SK-N-SH treated with all-trans-retinoic acid at 6 μM for 48 hours (cell line): ENCODE measurements at regions not wholly inside any gene's neighbourhood (a gene's known extent, or its start where the extent isn't known, plus 50 kb on each side); places are given as distances from the start of the nearest gene placed in this dataset.

Source experiments
- ATAC-seq: fragments of 200-7000 bp; cut with Tn5 transposase; 3 replicates; pipeline ENCODE4 v1.9.1; 2020; ENCODE audit warnings: mild to moderate bottlenecking, moderate library complexity
- ARNTL ChIP-seq: fragments of 450-650 bp; formaldehyde crosslinking; IDR thresholded peaks from 2 replicates; pipeline ENCODE4 v1.5.0; 2020; ENCODE audit warnings: low read depth, mild to moderate bottlenecking, moderate library complexity, borderline replicate concordance
- BACH2 ChIP-seq: fragments of 250-450 bp; sonication (Bioruptor Pico); IDR thresholded peaks from 2 replicates; pipeline ENCODE4 v1.9.0; 2021; ENCODE audit warnings: mild to moderate bottlenecking, borderline replicate concordance
- CREB5 ChIP-seq: fragments of 250-450 bp; sonication (Bioruptor Pico); IDR thresholded peaks from 2 replicates; pipeline ENCODE4 v1.5.1; 2020; ENCODE audit warnings: low read depth, mild to moderate bottlenecking, moderate library complexity
- CSDC2 ChIP-seq: fragments of 250-450 bp; sonication (Bioruptor Pico); IDR thresholded peaks from 2 replicates; pipeline ENCODE4 v1.5.0; 2020; ENCODE audit warnings: mild to moderate bottlenecking, moderate library complexity
- GLIS3 ChIP-seq: fragments of 250-450 bp; sonication (Bioruptor Pico); IDR thresholded peaks from 2 replicates; pipeline ENCODE4 v1.5.0; 2020; ENCODE audit warnings: mild to moderate bottlenecking, moderate library complexity
- ISL1 ChIP-seq: fragments of 250-450 bp; sonication (Bioruptor Pico); IDR thresholded peaks from 2 replicates; pipeline ENCODE4 v2.1.2; 2022; ENCODE audit warnings: mild to moderate bottlenecking, moderate library complexity
- OSR1 ChIP-seq: fragments of 250-450 bp; sonication (Bioruptor Pico); IDR thresholded peaks from 2 replicates; pipeline ENCODE4 v1.8.0; 2022; ENCODE audit warnings: moderate library complexity, mild to moderate bottlenecking, inconsistent platforms
- PPARA ChIP-seq: fragments of 250-450 bp; sonication (Bioruptor Pico); IDR thresholded peaks from 2 replicates; pipeline ENCODE4 v1.5.0; 2020; ENCODE audit warnings: mild to moderate bottlenecking, borderline replicate concordance
- RARB ChIP-seq: fragments of 250-450 bp; sonication (Bioruptor Pico); IDR thresholded peaks from 2 replicates; pipeline ENCODE4 v1.8.0; 2021; ENCODE audit warnings: mild to moderate bottlenecking, moderate library complexity
- SNAI2 ChIP-seq: fragments of 250-450 bp; sonication (Bioruptor Pico); IDR thresholded peaks from 2 replicates; pipeline ENCODE4 v1.5.0; 2020; ENCODE audit warnings: mild to moderate bottlenecking, moderate library complexity
- TCF4 ChIP-seq: fragments of 250-450 bp; sonication (Bioruptor Pico); IDR thresholded peaks from 2 replicates; pipeline ENCODE4 v1.8.0; 2021; ENCODE audit warnings: mild to moderate bottlenecking, moderate library complexity, borderline replicate concordance
- TOX ChIP-seq: fragments of 250-450 bp; sonication (Bioruptor Pico); IDR thresholded peaks from 2 replicates; pipeline ENCODE4 v1.8.0; 2021; ENCODE audit warnings: mild to moderate bottlenecking, moderate library complexity, borderline replicate concordance
- ZFP3 ChIP-seq: fragments of 250-450 bp; sonication (Bioruptor Pico); IDR thresholded peaks from 2 replicates; pipeline ENCODE4 v1.5.0; 2020; ENCODE audit warnings: mild to moderate bottlenecking, moderate library complexity
- ZFP30 ChIP-seq: fragments of 450-650 bp; formaldehyde crosslinking; IDR thresholded peaks from 2 replicates; pipeline ENCODE4 v1.5.0; 2022; ENCODE audit warnings: mild to moderate bottlenecking, moderate library complexity
- ZNF565 ChIP-seq: fragments of 450-650 bp; formaldehyde crosslinking; conservative IDR thresholded peaks from 2 replicates; pipeline ENCODE4 v1.5.0; 2020; ENCODE audit warnings: low read depth, mild to moderate bottlenecking, moderate library complexity
- ZNF70 ChIP-seq: fragments of 450-650 bp; formaldehyde crosslinking; IDR thresholded peaks from 2 replicates; pipeline ENCODE4 v1.5.0; 2020; ENCODE audit warnings: mild to moderate bottlenecking, moderate library complexity
- ZNF8 ChIP-seq: fragments of 450-650 bp; formaldehyde crosslinking; IDR thresholded peaks from 2 replicates; pipeline ENCODE4 v1.5.0; 2020; ENCODE audit warnings: mild to moderate bottlenecking, moderate library complexity
- TF ChIP-seq, protein P1 (sequence below): fragments of 250-450 bp; sonication (Bioruptor Pico); IDR thresholded peaks from 2 replicates; pipeline ENCODE4 v1.8.0; 2021; ENCODE audit warnings: low read depth, mild to moderate bottlenecking, moderate library complexity, borderline replicate concordance
- TF ChIP-seq, protein P2 (sequence below): fragments of 250-450 bp; sonication (Bioruptor Pico); IDR thresholded peaks from 2 replicates; pipeline ENCODE4 v1.5.1; 2021; ENCODE audit warnings: mild to moderate bottlenecking, moderate library complexity
- TF ChIP-seq, protein P3 (sequence below): fragments of 250-450 bp; sonication (Bioruptor Pico); IDR thresholded peaks from 2 replicates; pipeline ENCODE4 v1.5.0; 2020; ENCODE audit warnings: mild to moderate bottlenecking, moderate library complexity

DNA sequence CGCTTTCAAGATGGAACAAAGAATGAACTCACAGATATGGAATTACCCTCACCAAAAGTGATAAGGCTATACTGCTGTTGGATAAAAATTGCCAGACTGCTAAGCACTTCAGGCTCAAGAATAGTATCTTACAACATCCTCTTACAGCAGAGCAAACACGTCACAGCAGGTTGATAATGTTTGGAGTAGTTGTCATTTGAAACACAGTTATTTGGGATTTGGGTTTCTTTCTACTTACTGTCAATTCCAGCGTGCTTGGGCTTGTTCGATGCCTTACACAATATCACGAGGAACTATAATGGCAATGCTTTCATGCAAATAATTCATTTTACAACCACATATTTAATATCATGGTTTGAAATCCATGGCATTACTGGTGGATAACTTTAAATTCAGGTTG, 1223.7 kb upstream of the AGA start:
- no peak for ATAC-seq
- TF ChIP-seq, protein P1, sequence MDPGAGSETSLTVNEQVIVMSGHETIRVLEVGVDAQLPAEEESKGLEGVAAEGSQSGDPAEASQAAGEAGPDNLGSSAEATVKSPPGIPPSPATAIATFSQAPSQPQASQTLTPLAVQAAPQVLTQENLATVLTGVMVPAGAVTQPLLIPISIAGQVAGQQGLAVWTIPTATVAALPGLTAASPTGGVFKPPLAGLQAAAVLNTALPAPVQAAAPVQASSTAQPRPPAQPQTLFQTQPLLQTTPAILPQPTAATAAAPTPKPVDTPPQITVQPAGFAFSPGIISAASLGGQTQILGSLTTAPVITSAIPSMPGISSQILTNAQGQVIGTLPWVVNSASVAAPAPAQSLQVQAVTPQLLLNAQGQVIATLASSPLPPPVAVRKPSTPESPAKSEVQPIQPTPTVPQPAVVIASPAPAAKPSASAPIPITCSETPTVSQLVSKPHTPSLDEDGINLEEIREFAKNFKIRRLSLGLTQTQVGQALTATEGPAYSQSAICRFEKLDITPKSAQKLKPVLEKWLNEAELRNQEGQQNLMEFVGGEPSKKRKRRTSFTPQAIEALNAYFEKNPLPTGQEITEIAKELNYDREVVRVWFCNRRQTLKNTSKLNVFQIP (CRISPR knock-in tag) = no peak
- no peak for TF ChIP-seq ZNF8 (CRISPR knock-in tag)
- TF ChIP-seq TOX (CRISPR knock-in tag) = no peak
- no peak for TF ChIP-seq BACH2 (CRISPR knock-in tag)
- no peak for TF ChIP-seq PPARA (CRISPR knock-in tag)
- TF ChIP-seq ZFP3 (CRISPR knock-in tag) = no peak
- TF ChIP-seq ISL1 (CRISPR knock-in tag) = no peak
- no peak for TF ChIP-seq TCF4 (CRISPR knock-in tag)
- TF ChIP-seq GLIS3 (CRISPR knock-in tag) = no peak
- TF ChIP-seq ZNF565 (CRISPR knock-in tag) = no peak
- TF ChIP-seq ZNF70 (CRISPR knock-in tag) = no peak

DNA sequence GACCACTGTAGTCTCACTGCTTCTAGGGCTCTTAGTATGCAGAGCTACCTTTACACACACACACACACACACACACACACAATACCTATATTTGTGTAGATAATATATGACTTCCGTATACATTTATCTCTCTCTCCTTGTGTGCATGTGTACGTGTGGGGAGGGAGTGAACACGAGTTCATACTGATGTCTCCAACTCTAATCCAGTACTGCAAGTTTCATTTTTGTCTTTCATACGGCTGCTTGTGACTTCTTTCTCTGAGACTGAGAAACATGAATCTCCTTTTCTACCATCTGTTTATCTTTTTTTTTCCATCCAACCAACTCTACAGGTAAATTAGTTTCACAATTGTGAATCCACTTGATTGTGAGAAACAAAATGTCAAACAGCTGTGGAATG, 1229.5 kb upstream of the AGA start:
- TF ChIP-seq RARB (CRISPR knock-in tag) = no peak
- TF ChIP-seq PPARA (CRISPR knock-in tag) = no peak
- no peak for TF ChIP-seq ZNF565 (CRISPR knock-in tag)
- TF ChIP-seq BACH2 (CRISPR knock-in tag) = no peak
- TF ChIP-seq OSR1 (CRISPR knock-in tag) = no peak
- TF ChIP-seq ZNF70 (CRISPR knock-in tag) = no peak
- TF ChIP-seq ISL1 (CRISPR knock-in tag) = no peak
- TF ChIP-seq, protein P1 (CRISPR knock-in tag) = no peak
- no peak for TF ChIP-seq ZNF8 (CRISPR knock-in tag)
- TF ChIP-seq CSDC2 (CRISPR knock-in tag) = no peak
- no peak for TF ChIP-seq CREB5 (CRISPR knock-in tag)
- TF ChIP-seq SNAI2 = no peak
- TF ChIP-seq ZFP3 (CRISPR knock-in tag) = no peak
- no peak for ATAC-seq

DNA sequence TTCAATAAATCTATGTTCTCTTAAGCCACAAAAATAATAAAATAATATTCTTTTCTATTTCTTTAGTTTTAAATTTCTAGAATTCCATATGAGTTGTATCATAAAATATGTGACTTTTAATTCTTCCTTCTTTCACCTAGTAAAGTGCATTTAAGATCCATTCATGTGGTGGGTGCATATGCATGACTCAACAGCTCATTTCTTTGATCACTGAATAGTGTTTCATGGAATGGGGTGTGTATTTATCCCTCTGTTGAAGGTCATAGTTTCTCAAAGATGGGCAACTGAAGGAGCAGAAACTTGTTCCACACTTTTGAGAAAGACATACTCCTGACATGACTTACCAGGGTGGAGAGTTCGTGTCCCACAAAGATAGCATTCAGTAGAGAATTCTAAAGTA, 1230.3 kb upstream of the AGA start:
- no peak for TF ChIP-seq ZFP30 (CRISPR knock-in tag)
- no peak for TF ChIP-seq ZNF70 (CRISPR knock-in tag)
- TF ChIP-seq CREB5 (CRISPR knock-in tag) = no peak
- TF ChIP-seq, protein P2, sequence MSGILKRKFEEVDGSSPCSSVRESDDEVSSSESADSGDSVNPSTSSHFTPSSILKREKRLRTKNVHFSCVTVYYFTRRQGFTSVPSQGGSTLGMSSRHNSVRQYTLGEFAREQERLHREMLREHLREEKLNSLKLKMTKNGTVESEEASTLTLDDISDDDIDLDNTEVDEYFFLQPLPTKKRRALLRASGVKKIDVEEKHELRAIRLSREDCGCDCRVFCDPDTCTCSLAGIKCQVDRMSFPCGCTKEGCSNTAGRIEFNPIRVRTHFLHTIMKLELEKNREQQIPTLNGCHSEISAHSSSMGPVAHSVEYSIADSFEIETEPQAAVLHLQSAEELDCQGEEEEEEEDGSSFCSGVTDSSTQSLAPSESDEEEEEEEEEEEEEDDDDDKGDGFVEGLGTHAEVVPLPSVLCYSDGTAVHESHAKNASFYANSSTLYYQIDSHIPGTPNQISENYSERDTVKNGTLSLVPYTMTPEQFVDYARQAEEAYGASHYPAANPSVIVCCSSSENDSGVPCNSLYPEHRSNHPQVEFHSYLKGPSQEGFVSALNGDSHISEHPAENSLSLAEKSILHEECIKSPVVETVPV (CRISPR knock-in tag) = no peak
- no peak for TF ChIP-seq SNAI2
- TF ChIP-seq ZNF8 (CRISPR knock-in tag) = no peak
- no peak for TF ChIP-seq BACH2 (CRISPR knock-in tag)
- TF ChIP-seq, protein P3, sequence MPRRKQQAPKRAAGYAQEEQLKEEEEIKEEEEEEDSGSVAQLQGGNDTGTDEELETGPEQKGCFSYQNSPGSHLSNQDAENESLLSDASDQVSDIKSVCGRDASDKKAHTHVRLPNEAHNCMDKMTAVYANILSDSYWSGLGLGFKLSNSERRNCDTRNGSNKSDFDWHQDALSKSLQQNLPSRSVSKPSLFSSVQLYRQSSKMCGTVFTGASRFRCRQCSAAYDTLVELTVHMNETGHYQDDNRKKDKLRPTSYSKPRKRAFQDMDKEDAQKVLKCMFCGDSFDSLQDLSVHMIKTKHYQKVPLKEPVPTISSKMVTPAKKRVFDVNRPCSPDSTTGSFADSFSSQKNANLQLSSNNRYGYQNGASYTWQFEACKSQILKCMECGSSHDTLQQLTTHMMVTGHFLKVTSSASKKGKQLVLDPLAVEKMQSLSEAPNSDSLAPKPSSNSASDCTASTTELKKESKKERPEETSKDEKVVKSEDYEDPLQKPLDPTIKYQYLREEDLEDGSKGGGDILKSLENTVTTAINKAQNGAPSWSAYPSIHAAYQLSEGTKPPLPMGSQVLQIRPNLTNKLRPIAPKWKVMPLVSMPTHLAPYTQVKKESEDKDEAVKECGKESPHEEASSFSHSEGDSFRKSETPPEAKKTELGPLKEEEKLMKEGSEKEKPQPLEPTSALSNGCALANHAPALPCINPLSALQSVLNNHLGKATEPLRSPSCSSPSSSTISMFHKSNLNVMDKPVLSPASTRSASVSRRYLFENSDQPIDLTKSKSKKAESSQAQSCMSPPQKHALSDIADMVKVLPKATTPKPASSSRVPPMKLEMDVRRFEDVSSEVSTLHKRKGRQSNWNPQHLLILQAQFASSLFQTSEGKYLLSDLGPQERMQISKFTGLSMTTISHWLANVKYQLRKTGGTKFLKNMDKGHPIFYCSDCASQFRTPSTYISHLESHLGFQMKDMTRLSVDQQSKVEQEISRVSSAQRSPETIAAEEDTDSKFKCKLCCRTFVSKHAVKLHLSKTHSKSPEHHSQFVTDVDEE (CRISPR knock-in tag) = no peak
- TF ChIP-seq CSDC2 (CRISPR knock-in tag) = no peak
- no peak for TF ChIP-seq TOX (CRISPR knock-in tag)
- TF ChIP-seq ARNTL (CRISPR knock-in tag) = no peak
- TF ChIP-seq ZNF565 (CRISPR knock-in tag) = no peak
- no peak for TF ChIP-seq OSR1 (CRISPR knock-in tag)
- TF ChIP-seq, all 23 proteins: peak for 0
- ATAC-seq = no peak
